D721Med (cell line): ENCODE measurements at regions not wholly inside any gene's neighbourhood (a gene's known extent, or its start where the extent isn't known, plus 50 kb on each side); places are given as distances from the start of the nearest gene placed in this dataset.

ENCODE experiments used
- DNase-seq: peaks from one replicate; pipeline ENCODE4 v3.0.0; 2011; ENCODE audit warnings: low spot score; ENCODE audit not compliant: insufficient read length
- FAIRE-seq: peaks from 2 replicates; lab custom pipeline; 2011; peaks lifted over from hg19 to GRCh38; lab: Jason Lieb, UNC
- TF ChIP-seq, protein P1 (sequence below): IDR thresholded peaks from 2 replicates; pipeline ENCODE4 v1.5.1; 2012; ENCODE audit warnings: mild to moderate bottlenecking, control low read depth; ENCODE audit not compliant: insufficient read depth; ENCODE audit errors: missing control alignments

- TF ChIP-seq, protein P1, sequence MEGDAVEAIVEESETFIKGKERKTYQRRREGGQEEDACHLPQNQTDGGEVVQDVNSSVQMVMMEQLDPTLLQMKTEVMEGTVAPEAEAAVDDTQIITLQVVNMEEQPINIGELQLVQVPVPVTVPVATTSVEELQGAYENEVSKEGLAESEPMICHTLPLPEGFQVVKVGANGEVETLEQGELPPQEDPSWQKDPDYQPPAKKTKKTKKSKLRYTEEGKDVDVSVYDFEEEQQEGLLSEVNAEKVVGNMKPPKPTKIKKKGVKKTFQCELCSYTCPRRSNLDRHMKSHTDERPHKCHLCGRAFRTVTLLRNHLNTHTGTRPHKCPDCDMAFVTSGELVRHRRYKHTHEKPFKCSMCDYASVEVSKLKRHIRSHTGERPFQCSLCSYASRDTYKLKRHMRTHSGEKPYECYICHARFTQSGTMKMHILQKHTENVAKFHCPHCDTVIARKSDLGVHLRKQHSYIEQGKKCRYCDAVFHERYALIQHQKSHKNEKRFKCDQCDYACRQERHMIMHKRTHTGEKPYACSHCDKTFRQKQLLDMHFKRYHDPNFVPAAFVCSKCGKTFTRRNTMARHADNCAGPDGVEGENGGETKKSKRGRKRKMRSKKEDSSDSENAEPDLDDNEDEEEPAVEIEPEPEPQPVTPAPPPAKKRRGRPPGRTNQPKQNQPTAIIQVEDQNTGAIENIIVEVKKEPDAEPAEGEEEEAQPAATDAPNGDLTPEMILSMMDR, result no peak
- no peak for FAIRE-seq
- no peak for DNase-seq
Measured at GRCh38 chr9:107394264-107394663, 95.3 kb downstream of the KLF4 start.

DNA sequence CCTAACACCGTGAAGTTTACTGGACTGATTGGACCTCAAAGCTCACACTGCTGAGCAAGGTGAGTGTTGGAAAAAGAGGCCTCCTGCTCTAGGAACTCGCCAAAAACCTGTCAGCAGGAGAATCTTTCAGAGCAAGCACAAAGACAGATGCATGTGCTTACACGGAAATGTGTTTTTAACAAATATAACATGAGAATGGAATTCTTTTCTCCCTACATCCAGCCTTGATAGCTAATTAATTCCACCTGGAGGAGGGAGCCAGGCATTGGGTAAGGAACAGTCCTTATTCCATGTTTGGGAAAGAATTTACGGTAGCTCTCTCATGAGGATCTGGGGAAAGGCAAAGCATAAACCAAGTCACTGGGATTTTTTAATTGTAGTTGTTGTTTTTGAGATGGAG is 98.8 kb downstream of the KLF4 start:
- FAIRE-seq (no peak), DNase-seq (no peak)
- TF ChIP-seq, protein P1, result no peak

GRCh38 chr9:107390279-107390678 is 99.3 kb downstream of the KLF4 start:
- FAIRE-seq, result no peak
- DNase-seq, result no peak
- TF ChIP-seq, protein P1, result no peak

DNA sequence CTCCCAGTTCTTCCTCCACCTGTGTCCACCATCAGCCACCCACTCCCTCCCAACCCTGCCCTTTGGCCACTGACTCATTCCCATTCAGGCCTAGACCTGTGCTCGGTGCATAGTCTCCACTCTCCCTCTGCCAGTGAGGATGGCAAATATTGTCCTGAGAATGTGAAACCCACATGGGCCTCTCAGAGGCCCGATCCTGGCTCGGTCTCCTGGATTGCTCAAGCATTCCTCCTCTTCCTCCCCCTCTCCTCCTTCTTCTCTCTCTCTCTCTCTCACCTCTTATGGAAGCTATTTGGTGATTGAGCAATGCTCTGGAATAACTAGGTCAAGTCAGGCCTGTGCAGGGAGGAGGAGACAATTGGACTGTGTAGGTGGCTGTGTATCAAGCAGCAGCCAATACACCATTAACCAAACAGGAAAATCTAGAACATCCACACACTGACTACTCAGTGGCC is 99.9 kb downstream of the KLF4 start:
- FAIRE-seq (no peak), DNase-seq (no peak)
- TF ChIP-seq, protein P1, result no peak

DNA sequence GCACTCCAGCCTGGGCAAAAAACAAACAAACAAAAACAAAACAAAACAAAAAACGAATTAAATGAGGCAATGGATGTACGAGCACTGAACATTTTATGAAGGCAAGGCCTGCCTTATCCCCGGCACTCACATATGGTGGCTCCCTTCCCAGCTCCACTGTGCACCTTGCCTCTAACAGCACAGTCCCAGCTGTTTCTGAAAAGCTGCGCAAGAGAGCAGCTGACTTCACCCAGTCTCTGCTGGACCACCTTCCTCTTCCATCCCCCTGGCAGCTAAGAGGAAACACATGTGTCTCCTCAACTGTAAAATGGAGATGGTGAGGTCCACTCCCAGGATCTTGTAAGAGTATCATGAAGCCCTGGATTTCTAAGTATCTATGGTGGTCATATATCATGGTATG is 100.7 kb downstream of the KLF4 start:
- DNase-seq, result no peak
- no peak for FAIRE-seq
- TF ChIP-seq, protein P1, result no peak

DNA sequence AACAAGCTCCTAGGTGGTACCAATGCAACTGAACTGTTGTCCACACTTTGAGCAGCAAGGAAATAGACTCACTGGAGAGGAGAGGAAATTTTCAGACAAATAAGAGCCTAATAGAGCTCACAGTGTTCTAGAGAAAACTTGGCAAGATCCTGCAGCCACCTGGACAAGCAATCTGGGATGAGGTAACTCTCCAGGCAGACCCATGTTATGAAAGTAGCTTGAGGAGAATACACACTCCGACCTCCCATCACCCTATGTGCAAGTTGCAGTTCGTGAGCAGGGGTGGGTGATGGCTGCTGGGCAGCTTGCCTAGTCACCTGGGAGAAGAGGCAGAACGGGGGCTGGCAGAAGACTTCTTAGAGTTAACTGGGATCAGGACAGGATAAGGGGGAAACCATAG is 102.2 kb downstream of the KLF4 start:
- FAIRE-seq (no peak), DNase-seq (no peak)
- TF ChIP-seq, protein P1, result no peak

DNA sequence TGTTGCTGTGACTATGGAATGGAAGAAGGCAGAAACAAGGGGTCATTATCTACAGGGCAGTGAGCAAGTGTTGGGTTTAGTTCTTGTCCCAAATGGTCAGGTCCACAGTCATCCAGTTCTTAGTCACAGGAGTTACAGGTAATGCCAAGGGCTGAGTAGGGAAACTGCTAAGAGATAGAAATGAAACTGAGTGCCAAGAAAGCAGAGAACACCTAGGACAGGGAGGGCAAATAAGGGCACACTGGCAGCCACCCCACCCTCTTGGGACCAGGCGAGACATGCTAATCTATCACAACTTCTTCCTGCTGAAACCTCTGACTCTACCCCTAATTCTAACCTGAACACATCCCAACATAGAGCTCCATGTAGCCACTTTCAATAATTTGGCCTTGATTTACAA is 103.2 kb downstream of the KLF4 start:
- TF ChIP-seq, protein P1, result no peak

More for the DNA sequence above, 103.2 kb downstream of the KLF4 start:
- DNase-seq (no peak), FAIRE-seq (no peak)
